ENCODE measurements at regions not wholly inside any gene's neighbourhood (a gene's known extent, or its start where the extent isn't known, plus 50 kb on each side); places are given as distances from the start of the nearest gene placed in this dataset.

DNA sequence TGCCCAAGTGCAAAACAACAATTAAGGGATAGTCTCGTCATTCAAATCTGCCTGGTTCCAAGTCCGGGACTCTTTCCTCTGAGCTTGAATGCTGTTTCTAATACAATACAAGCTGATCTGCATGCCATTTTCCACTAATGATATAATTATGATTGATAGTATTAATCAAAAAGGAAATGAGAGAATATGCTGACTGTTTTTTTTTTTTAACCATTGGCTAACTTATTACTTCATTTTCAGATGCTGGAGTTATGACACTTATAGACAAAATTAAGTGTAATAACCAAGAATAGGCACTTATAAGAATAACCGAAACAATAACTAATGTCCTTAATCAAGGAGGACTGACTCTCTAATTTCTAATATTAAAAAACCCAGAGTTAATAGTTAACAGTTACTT lies 343.6 kb downstream of the LPIN1 start:
- no peak for DNase-seq

GRCh38 chr2:12090590-12090989 lies 344.2 kb downstream of the LPIN1 start:
- DNase-seq = no peak

DNA sequence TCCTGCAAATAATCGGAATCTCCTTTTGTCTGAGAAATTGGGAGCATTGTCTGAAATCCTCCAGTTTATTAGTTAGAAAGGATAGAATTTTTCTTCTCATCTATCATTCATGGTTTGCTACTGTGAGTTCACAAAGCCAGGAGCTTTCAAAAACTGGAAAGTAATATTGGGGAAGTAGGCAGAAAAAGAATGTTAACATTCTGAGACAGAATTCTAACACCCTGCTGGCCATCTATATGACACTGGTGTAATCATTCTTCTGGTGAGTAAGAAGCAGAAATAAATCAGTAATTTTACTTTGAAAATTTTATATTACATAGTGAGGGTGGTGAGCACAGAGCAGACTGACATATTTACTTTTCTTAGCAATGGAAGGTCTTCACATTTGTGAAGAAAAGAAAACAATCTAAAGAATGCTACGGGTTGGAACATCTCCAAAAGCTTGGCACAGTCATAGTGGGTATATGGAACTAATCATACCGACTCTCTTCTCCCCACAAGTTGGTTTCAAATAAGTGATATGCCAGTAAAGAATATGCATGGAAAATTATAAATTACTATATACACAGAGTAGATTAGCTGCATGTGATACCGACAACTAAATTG lies 344.9 kb downstream of the LPIN1 start:
- DNase-seq = no peak

GRCh38 chr2:12094134-12094533 lies 347.7 kb downstream of the LPIN1 start:
- no peak for DNase-seq

GRCh38 chr2:12096051-12096787 lies 349.8 kb downstream of the LPIN1 start:
- DNase-seq = no peak

DNA sequence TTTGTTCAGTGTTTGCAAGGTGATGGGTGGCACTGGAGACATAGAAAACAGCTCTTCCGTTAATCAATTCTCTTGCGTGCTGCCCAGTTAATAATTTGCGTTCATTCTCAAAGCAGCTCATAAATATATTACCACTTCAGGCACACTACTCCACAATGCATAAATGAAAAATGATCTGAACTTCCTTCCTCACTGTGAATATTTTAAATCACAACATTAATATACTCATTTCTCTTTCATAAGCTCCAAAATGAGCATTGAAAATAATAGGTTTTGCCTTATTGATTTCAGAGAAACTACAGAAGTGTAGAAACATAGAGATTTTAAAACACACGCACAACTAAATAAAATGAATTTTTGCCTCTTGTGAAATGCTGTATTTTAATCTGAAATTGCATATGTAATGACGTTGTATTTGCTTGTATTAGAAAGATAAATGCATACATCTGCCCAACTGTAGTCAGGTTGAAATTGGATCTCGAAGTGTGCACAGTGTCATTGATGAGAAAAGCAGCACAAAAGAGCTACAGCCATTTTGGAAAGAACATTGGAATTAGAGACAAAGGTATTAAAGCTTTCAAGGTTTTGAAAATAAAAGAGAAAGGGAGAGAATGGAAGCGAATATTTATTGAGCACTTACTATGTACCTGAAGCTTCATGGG lies 350.5 kb downstream of the LPIN1 start:
- no peak for DNase-seq

DNA sequence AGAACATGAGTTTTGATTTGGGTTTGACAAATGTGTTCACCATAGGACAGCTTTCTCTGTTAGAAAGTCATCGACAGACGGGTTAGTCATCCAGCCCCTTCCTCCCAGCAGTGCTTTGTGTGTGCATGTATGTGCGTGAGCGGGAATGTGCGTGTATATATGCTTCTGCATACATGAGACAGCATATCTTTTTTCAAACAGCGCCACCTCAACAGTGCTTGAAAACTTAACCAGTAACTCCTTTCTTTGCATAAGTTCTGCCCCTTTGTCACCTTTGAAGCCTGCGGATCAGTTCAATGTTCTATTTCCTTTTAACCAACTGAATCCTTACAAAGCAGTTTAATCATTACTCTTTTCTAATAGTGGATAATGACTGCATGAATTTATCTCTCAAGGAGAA lies 351.4 kb downstream of the LPIN1 start:
- no peak for DNase-seq

GRCh38 chr2:12099374-12099773 lies 352.9 kb downstream of the LPIN1 start:
- no peak for DNase-seq

- DNase-seq = no peak
These were observed 356.2 kb downstream of the LPIN1 start for GRCh38 chr2:12102679-12103078.

DNA sequence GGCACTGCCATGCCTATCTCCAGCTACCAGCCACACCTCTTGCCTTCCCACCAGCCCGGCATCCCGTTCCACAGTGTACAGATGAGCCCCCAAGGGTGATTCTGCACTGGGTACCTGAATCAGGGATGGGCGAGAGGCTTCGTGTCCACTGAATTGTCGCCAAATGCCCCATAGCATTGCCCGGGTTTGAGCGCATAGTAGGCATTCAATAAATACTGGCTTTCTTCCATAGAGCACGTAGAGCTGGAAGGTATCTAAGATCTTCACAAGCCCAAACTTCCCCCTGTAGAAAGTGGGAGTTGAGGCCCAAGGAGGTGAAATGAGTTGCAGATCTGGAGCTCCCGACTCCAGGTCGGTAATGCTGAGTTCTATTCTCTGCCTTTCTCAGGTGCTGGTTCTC lies 358.7 kb downstream of the LPIN1 start:
- no peak for DNase-seq

DNA sequence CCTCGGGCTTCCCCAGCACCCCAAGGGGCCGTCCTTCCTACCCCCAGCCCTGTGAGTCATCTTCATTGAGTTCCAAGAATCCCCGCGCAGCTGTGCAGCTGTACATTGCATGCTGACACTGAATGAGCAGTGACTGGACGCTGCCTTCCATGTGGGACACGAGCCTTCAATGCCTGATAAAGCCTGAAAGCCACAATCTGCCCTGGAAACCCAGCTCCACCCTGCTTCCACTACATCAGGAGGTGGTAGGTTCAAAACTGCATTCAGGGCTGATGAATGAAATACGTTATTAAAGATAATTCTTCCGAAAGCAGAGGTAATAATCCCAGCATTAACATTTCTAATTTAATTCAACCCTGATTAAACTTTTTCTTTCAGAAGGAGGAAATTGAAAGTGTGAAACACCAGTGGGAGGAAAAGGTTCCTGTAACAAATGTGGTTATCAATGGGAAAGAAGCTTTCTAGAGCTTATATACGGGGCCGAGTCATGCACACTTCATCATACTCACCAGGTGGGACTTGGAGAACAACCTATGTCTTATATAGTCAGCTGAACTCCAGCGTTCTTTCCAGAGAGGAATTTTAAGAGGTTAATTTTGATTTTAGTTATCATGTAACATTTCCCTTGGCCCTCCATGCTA lies 360.1 kb downstream of the LPIN1 start:
- DNase-seq = no peak

GRCh38 chr2:12107321-12107720 lies 360.9 kb downstream of the LPIN1 start:
- DNase-seq = no peak

DNA sequence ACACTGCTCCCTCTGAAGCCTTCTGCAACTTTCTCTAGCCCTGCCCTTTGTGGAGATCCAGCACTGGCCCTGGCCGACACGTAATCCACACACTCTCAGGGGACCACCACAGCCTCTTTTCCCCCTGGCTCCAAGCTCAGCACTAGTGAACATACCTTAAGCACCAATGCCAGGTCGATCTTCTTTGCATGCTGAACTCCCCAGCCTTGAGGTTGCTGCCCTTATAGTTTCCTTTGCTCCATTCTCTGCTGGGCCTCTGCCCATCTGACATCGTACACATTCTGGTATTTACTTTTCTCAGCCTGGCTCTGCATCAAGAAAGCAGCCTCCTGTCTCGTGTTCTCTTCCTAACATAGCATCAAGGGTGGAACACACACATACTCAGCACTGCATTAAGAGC lies 361.5 kb downstream of the LPIN1 start:
- no peak for DNase-seq

- DNase-seq = peak; percentile 82 to 95
These were observed 363.1 kb downstream of the LPIN1 start for GRCh38 chr2:12109363-12110017.

GRCh38 chr2:12110074-12110473 lies 363.6 kb downstream of the LPIN1 start:
- no peak for DNase-seq

DNA sequence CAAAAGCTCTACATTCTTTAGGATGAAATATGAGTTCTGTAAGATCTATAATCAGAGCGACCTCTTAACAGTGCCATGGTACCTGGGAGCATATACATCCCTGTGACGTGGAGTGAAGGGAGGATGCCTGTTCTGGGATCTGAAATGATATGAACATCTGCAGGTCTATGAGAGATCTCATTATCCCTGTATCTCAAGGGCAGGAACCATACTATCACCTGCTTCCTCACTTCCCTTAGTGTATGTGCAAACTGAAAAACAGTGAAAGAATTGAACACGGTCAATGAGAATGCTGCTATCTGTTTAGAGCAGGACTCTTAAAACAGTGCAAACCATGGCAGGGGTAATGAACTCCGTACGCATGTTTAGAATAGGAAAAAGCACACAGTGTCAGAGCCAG lies 364.0 kb downstream of the LPIN1 start:
- DNase-seq = no peak

DNA sequence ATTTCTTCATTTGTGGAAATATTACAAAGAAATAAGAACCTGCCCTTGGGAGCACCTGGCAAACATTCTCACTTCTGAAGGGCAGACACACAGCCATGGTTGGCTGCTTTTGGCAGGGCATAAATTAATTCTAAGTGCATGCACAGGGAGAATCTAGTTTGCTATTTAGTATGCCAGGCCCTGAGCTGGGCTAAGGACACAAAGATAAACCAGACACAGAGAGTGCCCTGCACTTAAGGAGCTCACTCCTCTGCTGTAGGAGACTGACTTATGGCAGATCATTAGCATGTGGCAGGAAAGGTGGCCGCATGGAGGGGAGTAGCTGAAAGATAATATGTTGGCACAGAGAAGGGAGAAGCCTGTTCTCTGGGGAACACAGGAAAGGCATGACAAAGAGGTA lies 367.0 kb downstream of the LPIN1 start:
- no peak for DNase-seq

- DNase-seq = no peak
These were observed 368.4 kb downstream of the LPIN1 start for GRCh38 chr2:12114816-12115215.

GRCh38 chr2:12116228-12116750 lies 369.9 kb downstream of the LPIN1 start:
- DNase-seq = peak; percentile 64 to 74

GRCh38 chr2:12119841-12120240 lies 373.4 kb downstream of the LPIN1 start:
- DNase-seq = no peak

GRCh38 chr2:12120281-12121150 lies 374.1 kb downstream of the LPIN1 start:
- no peak for DNase-seq

DNA sequence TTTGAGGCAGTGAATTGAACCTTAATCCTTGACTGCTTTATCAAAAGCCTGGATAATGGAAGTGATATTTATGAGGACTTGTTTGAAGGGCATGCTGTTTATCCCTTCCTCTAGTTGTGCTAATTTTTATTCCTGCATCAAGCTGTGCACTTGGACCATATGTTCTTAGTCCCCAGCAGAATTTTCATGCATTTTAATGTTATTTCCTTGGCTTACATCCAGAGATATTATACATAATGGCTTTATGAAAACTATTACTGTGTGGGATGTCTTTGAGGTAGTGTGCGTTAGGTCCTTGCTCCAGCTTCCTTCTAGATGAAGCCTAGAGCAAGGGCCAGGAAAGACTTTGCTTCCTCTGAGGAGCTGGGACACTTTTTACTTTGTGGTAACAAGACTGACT lies 378.4 kb downstream of the LPIN1 start:
- peak in 1 of 2 experiments; percentile 78 for DNase-seq
